Activated T-cell treated with anti-CD3 and anti-CD28 coated beads, Interleukin-2, amount 50 U/mL, for 4 hours (primary cell): ENCODE measurements at regions not wholly inside any gene's neighbourhood (a gene's known extent, or its start where the extent isn't known, plus 50 kb on each side); places are given as distances from the start of the nearest gene placed in this dataset.

ENCODE experiments used
- ATAC-seq, 2 donors: fragments of 200-7000 bp; cut with Tn5 transposase; one replicate each; pipeline ENCODE4 v1.10.0; 2021
- DNase-seq: peaks from one replicate; pipeline ENCODE4 v3.0.0-alpha.2; 2020
- H3K27me3 Mint-ChIP-seq: one replicate; pipeline ENCODE4 v1.8.0; 2021; ENCODE audit warnings: low read depth, mixed read lengths
- H3K36me3 Mint-ChIP-seq: one replicate; pipeline ENCODE4 v1.8.0; 2022; ENCODE audit warnings: mixed read lengths; ENCODE audit not compliant: insufficient read depth
- H3K4me1 Mint-ChIP-seq: one replicate; pipeline ENCODE4 v1.8.0; 2021; ENCODE audit warnings: low read depth, mixed read lengths
- H3K4me3 Mint-ChIP-seq: one replicate; pipeline ENCODE4 v1.8.0; 2021; ENCODE audit warnings: mild to moderate bottlenecking, moderate library complexity, mixed read lengths
- H3K9me3 Mint-ChIP-seq: one replicate; pipeline ENCODE4 v1.8.0; 2021; ENCODE audit warnings: mixed read lengths

- Mint-ChIP-seq H3K27me3 (peaks cover 3% of the 10 kb centered on the region), H3K4me3 (no peak overlapping the region), H3K36me3 (no peaks in the 10 kb centered on the region), H3K4me1 (peaks cover 4% of the 10 kb centered on the region), H3K9me3 (no peaks in the 10 kb centered on the region)
- ATAC-seq (no peak), DNase-seq (no peak)
Measured at GRCh38 chr5:35487233-35488025, 130.2 kb upstream of the SPEF2 start.

GRCh38 chr5:35485487-35485886 lies 132.2 kb upstream of the SPEF2 start:
- no peaks in the 10 kb centered on the region for H3K27me3 Mint-ChIP-seq
- no peak overlapping the region for H3K4me3 Mint-ChIP-seq
- H3K4me1 Mint-ChIP-seq: peaks cover 4% of the 10 kb centered on the region
- DNase-seq (no peak), ATAC-seq (no peak)
- no peaks in the 10 kb centered on the region for H3K9me3 Mint-ChIP-seq
- no peaks in the 10 kb centered on the region for H3K36me3 Mint-ChIP-seq

- no peaks in the 10 kb centered on the region for H3K27me3 Mint-ChIP-seq
- H3K36me3 Mint-ChIP-seq: peaks cover 2% of the 10 kb centered on the region
- no peaks in the 10 kb centered on the region for H3K9me3 Mint-ChIP-seq
- no peak overlapping the region for H3K4me3 Mint-ChIP-seq
- no peak for ATAC-seq
- no peak for DNase-seq
- peaks cover 9% of the 10 kb centered on the region for H3K4me1 Mint-ChIP-seq
Measured at GRCh38 chr5:35484241-35484640, 133.4 kb upstream of the SPEF2 start.

- H3K27me3 Mint-ChIP-seq: no peaks in the 10 kb centered on the region
- DNase-seq (no peak), ATAC-seq (no peak)
- H3K36me3 Mint-ChIP-seq: peaks cover 2% of the 10 kb centered on the region
- peaks cover 13% of the 10 kb centered on the region for H3K4me1 Mint-ChIP-seq
- H3K9me3 Mint-ChIP-seq: no peaks in the 10 kb centered on the region
- H3K4me3 Mint-ChIP-seq: no peak overlapping the region
Measured at GRCh38 chr5:35483780-35484179, 133.9 kb upstream of the SPEF2 start.

GRCh38 chr5:35483191-35483590 lies 134.5 kb upstream of the SPEF2 start:
- Mint-ChIP-seq H3K4me3 (no peak overlapping the region), H3K27me3 (no peaks in the 10 kb centered on the region), H3K9me3 (no peaks in the 10 kb centered on the region), H3K4me1 (peaks cover 16% of the 10 kb centered on the region), H3K36me3 (peaks cover 2% of the 10 kb centered on the region)
- DNase-seq: no peak
- ATAC-seq: no peak

- peaks cover 2% of the 10 kb centered on the region for H3K36me3 Mint-ChIP-seq
- no peak for ATAC-seq
Measured at GRCh38 chr5:35482167-35482755, 135.4 kb upstream of the SPEF2 start.

GRCh38 chr5:35478856-35479682 lies 138.6 kb upstream of the SPEF2 start:
- Mint-ChIP-seq H3K4me3 (peak overlapping the region; percentile 69), H3K27me3 (no peaks in the 10 kb centered on the region), H3K4me1 (peaks cover 16% of the 10 kb centered on the region), H3K9me3 (no peaks in the 10 kb centered on the region), H3K36me3 (peaks cover 2% of the 10 kb centered on the region)
- ATAC-seq (peak; percentile 66 to 85), DNase-seq (no peak)

More at GRCh38 chr5:35482167-35482755, 135.4 kb upstream of the SPEF2 start:
- H3K27me3 Mint-ChIP-seq: no peaks in the 10 kb centered on the region
- no peak for DNase-seq
- no peaks in the 10 kb centered on the region for H3K9me3 Mint-ChIP-seq
- H3K4me3 Mint-ChIP-seq: no peak overlapping the region
- peaks cover 16% of the 10 kb centered on the region for H3K4me1 Mint-ChIP-seq

GRCh38 chr5:35477911-35478310 lies 139.8 kb upstream of the SPEF2 start:
- Mint-ChIP-seq H3K27me3 (no peaks in the 10 kb centered on the region), H3K4me3 (no peak overlapping the region), H3K36me3 (peaks cover 2% of the 10 kb centered on the region), H3K4me1 (peaks cover 14% of the 10 kb centered on the region), H3K9me3 (no peaks in the 10 kb centered on the region)
- ATAC-seq (no peak), DNase-seq (no peak)

GRCh38 chr5:35477321-35477720 lies 140.3 kb upstream of the SPEF2 start:
- ATAC-seq: no peak
- Mint-ChIP-seq H3K27me3 (no peaks in the 10 kb centered on the region), H3K36me3 (peaks cover 2% of the 10 kb centered on the region), H3K4me3 (no peak overlapping the region), H3K9me3 (no peaks in the 10 kb centered on the region), H3K4me1 (peaks cover 12% of the 10 kb centered on the region)
- no peak for DNase-seq

- DNase-seq: no peak
- Mint-ChIP-seq H3K36me3 (peaks cover 2% of the 10 kb centered on the region), H3K4me3 (no peak overlapping the region), H3K9me3 (no peaks in the 10 kb centered on the region), H3K27me3 (no peaks in the 10 kb centered on the region), H3K4me1 (peaks cover 12% of the 10 kb centered on the region)
- ATAC-seq: no peak
Measured at GRCh38 chr5:35476797-35477196, 140.9 kb upstream of the SPEF2 start.

GRCh38 chr5:35476036-35476435 lies 141.6 kb upstream of the SPEF2 start:
- no peak overlapping the region for H3K4me3 Mint-ChIP-seq
- ATAC-seq: no peak
- H3K27me3 Mint-ChIP-seq: no peaks in the 10 kb centered on the region
- H3K4me1 Mint-ChIP-seq: peaks cover 12% of the 10 kb centered on the region
- no peaks in the 10 kb centered on the region for H3K9me3 Mint-ChIP-seq
- no peak for DNase-seq
- peaks cover 2% of the 10 kb centered on the region for H3K36me3 Mint-ChIP-seq

GRCh38 chr5:35473589-35473988 lies 144.1 kb upstream of the SPEF2 start:
- H3K4me1 Mint-ChIP-seq: peaks cover 3% of the 10 kb centered on the region
- ATAC-seq (no peak), DNase-seq (no peak)
- no peaks in the 10 kb centered on the region for H3K9me3 Mint-ChIP-seq
- no peak overlapping the region for H3K4me3 Mint-ChIP-seq
- H3K36me3 Mint-ChIP-seq: no peaks in the 10 kb centered on the region
- H3K27me3 Mint-ChIP-seq: no peaks in the 10 kb centered on the region

GRCh38 chr5:35470866-35471265 lies 146.8 kb upstream of the SPEF2 start:
- DNase-seq: no peak
- no peak overlapping the region for H3K4me3 Mint-ChIP-seq

GRCh38 chr5:35468811-35469210 lies 148.9 kb upstream of the SPEF2 start:
- Mint-ChIP-seq H3K4me3 (no peak overlapping the region), H3K27me3 (no peaks in the 10 kb centered on the region)
- ATAC-seq: no peak

More at GRCh38 chr5:35470866-35471265, 146.8 kb upstream of the SPEF2 start:
- Mint-ChIP-seq H3K27me3 (no peaks in the 10 kb centered on the region), H3K36me3 (no peaks in the 10 kb centered on the region), H3K4me1 (no peaks in the 10 kb centered on the region), H3K9me3 (no peaks in the 10 kb centered on the region)
- no peak for ATAC-seq

More at GRCh38 chr5:35468811-35469210, 148.9 kb upstream of the SPEF2 start:
- no peaks in the 10 kb centered on the region for H3K4me1 Mint-ChIP-seq
- no peaks in the 10 kb centered on the region for H3K9me3 Mint-ChIP-seq
- no peaks in the 10 kb centered on the region for H3K36me3 Mint-ChIP-seq
- DNase-seq: no peak
